GM12878 (cell line): ENCODE measurements at regions not wholly inside any gene's neighbourhood (a gene's known extent, or its start where the extent isn't known, plus 50 kb on each side); places are given as distances from the start of the nearest gene placed in this dataset.

Experiments
- ATAC-seq: fragments of 200-7000 bp; cut with Tn5 transposase; 3 replicates; pipeline ENCODE4 v1.9.1; 2020; ENCODE audit warnings: mild to moderate bottlenecking, moderate library complexity
- BruUV-seq: library from RNA; stranded (reverse); fragments of 400-500 nt; replicated peaks from 2 replicates; lab custom pipeline; 2021; lab: Mats Ljungman, UMichigan
- CTCF ChIA-PET: fragments of 300-600 bp; sonication (Branson Sonifier 250); formaldehyde crosslinking; extraction: SDS; loops from one replicate; lab custom pipeline; 2021; ENCODE audit warnings: inconsistent platforms; lab: Yijun Ruan, JAX
- POLR2A ChIA-PET: fragments of 350-600 bp; formaldehyde crosslinking; extraction: SDS; loops from one replicate; lab custom pipeline; 2021; ENCODE audit warnings: inconsistent platforms; lab: Charles Lee
- RAD21 ChIA-PET: fragments of 300-600 bp; sonication (Branson Sonifier 250); formaldehyde crosslinking; loops from one replicate; lab custom pipeline; 2023; ENCODE audit warnings: antibody characterized with exemption; ENCODE audit not compliant: unreplicated experiment; lab: Charles Lee
- SMC1A ChIA-PET: fragments of 300-600 bp; sonication (Branson Sonifier 250); formaldehyde crosslinking; loops from one replicate; lab custom pipeline; 2023; ENCODE audit not compliant: unreplicated experiment, uncharacterized antibody; lab: Charles Lee
- DNase-seq: peaks from one replicate; pipeline ENCODE4 v3.0.0-alpha.2; 2011; ENCODE audit warnings: low read depth, low spot score
- FAIRE-seq: peaks from 3 replicates; lab custom pipeline; 2011; peaks lifted over from hg19 to GRCh38; lab: Jason Lieb, UNC
- H2AFZ ChIP-seq: 2 replicates; pipeline ENCODE4 v1.6.0; 2011; ENCODE audit warnings: low read depth, low read length, control low read depth; ENCODE audit not compliant: control insufficient read depth
- H3K27ac ChIP-seq: 2 replicates; pipeline ENCODE4 v1.5.1; 2011; ENCODE audit warnings: control low read depth; ENCODE audit not compliant: control insufficient read depth, insufficient read depth
- H3K27me3 ChIP-seq, 2 experiments: replicated peaks in 1 of 2; 2 replicates each; pipeline versions ENCODE4 v1.6.0 to v1.6.1; 2011; ENCODE audit warnings: low read length in 1 of 2; ENCODE audit not compliant: control insufficient read depth in 2 of 2, insufficient read depth in 2 of 2
- H3K36me3 ChIP-seq, 2 experiments: 2 replicates each; pipeline ENCODE4 v1.5.1; 2011; ENCODE audit warnings: low read length in 1 of 2; ENCODE audit not compliant: control insufficient read depth in 2 of 2, insufficient read depth in 2 of 2
- H3K4me1 ChIP-seq: 2 replicates; pipeline ENCODE4 v1.6.1; 2011; ENCODE audit warnings: mild to moderate bottlenecking, low read length, moderate library complexity, mixed read lengths; ENCODE audit not compliant: control insufficient read depth, insufficient read depth
- H3K4me2 ChIP-seq: 2 replicates; pipeline ENCODE4 v1.6.0; 2011; ENCODE audit warnings: control low read depth; ENCODE audit not compliant: control insufficient read depth, insufficient read depth
- H3K4me3 ChIP-seq: fragments of 200-600 bp; sonication (generic); 2 replicates; pipeline ENCODE4 v1.5.1; 2016
- H3K79me2 ChIP-seq: 2 replicates; pipeline ENCODE4 v1.6.0; 2011; ENCODE audit warnings: low read length; ENCODE audit not compliant: control insufficient read depth, insufficient read depth
- H3K9ac ChIP-seq: 2 replicates; pipeline ENCODE4 v1.8.0; 2011; ENCODE audit warnings: low read length, control low read depth, mixed read lengths; ENCODE audit not compliant: control insufficient read depth, insufficient read depth
- H3K9me3 ChIP-seq: replicated peaks from 3 replicates; pipeline ENCODE4 v1.5.1; 2011; ENCODE audit warnings: mild to moderate bottlenecking, low read length; ENCODE audit not compliant: control insufficient read depth, insufficient read depth
- H4K20me1 ChIP-seq: 2 replicates; pipeline ENCODE4 v1.6.0; 2011; ENCODE audit not compliant: control insufficient read depth, insufficient read depth
- ATF3 ChIP-seq: IDR thresholded peaks from 2 replicates; pipeline ENCODE4 v1.6.1; 2011; ENCODE audit warnings: low read depth, mild to moderate bottlenecking, low read length, moderate library complexity, borderline replicate concordance; ENCODE audit errors: extremely low read depth
- EED ChIP-seq: sonication (generic); IDR thresholded peaks from 2 replicates; pipeline ENCODE4 v1.6.1; 2016; ENCODE audit warnings: antibody characterized with exemption, low read depth
- HDGF ChIP-seq: fragments of 450-650 bp; IDR thresholded peaks from 2 replicates; pipeline ENCODE4 v1.6.1; 2016; ENCODE audit warnings: antibody characterized with exemption
- NRF1 ChIP-seq: conservative IDR thresholded peaks from 2 replicates; pipeline ENCODE4 v1.6.1; 2011; ENCODE audit warnings: mild to moderate bottlenecking, low read depth, low read length, improper control_type of control experiment
- RAD51 ChIP-seq: fragments of 450-650 bp; IDR thresholded peaks from 2 replicates; pipeline ENCODE4 v1.6.1; 2016; ENCODE audit warnings: moderate library complexity, mild to moderate bottlenecking, inconsistent platforms
- SMARCA5 ChIP-seq: fragments of 450-650 bp; IDR thresholded peaks from 2 replicates; pipeline ENCODE4 v1.6.1; 2017; ENCODE audit warnings: mild to moderate bottlenecking
- SP1 ChIP-seq: IDR thresholded peaks from one replicate; pipeline ENCODE4 v1.6.1; 2011; ENCODE audit warnings: low read depth, low read length
- STAT1 ChIP-seq: fragments of 450-650 bp; conservative IDR thresholded peaks from 2 replicates; pipeline ENCODE4 v1.6.1; 2014; ENCODE audit warnings: antibody characterized with exemption, mild to moderate bottlenecking
- SUZ12 ChIP-seq: fragments of 200-600 bp; sonication (generic); IDR thresholded peaks from one replicate; pipeline ENCODE4 v1.6.1; 2018; ENCODE audit warnings: antibody characterized with exemption, mild to moderate bottlenecking; ENCODE audit not compliant: unreplicated experiment
- ZBTB33 ChIP-seq: fragments of 450-650 bp; IDR thresholded peaks from 2 replicates; pipeline ENCODE4 v1.6.1; 2017; ENCODE audit warnings: mild to moderate bottlenecking
- ZNF217 ChIP-seq: fragments of 450-650 bp; IDR thresholded peaks from 2 replicates; pipeline ENCODE4 v1.6.1; 2017; ENCODE audit warnings: antibody characterized with exemption, mild to moderate bottlenecking
- WGBS: methylation state at CpG from one replicate; pipeline ENCODE4 v1.1.6; 2016; ENCODE audit warnings: low lambda C conversion rate; ENCODE audit not compliant: insufficient replicate concordance, insufficient coverage; ENCODE audit errors: missing lambda C conversion rate; 5-methylcytosine and 5-hydroxymethylcytosine counted together
- in situ Hi-C: fragments of 300-500 bp; cut with MboI; formaldehyde crosslinking; loops from 9 replicates; pipeline ENCODE4 v1.14.3; 2018; ENCODE audit warnings: mixed read lengths
- intact Hi-C: fragments of 100-400 bp; cut with micrococcal nuclease; formaldehyde crosslinking; loops from one replicate; pipeline ENCODE4 v1.14.2; 2022; ENCODE audit not compliant: unreplicated experiment

GRCh38 chr2:78427170-78427569 lies 598.3 kb upstream of the REG3G start:
- BruUV-seq = no TSS peak
- CTCF ChIA-PET = no interaction called here
- POLR2A ChIA-PET = no interaction called here
- DNase-seq = no peak
- Histone ChIP-seq H3K4me3 (no peak overlapping the region), H3K4me2 (no peak overlapping the region), H3K9ac (no peak overlapping the region), H3K9me3 (no peaks in the 10 kb centered on the region), H3K27ac (no peak overlapping the region), H4K20me1 (no peaks in the 10 kb centered on the region), H3K27me3 (no peaks in the 10 kb centered on the region), H3K36me3 (no peaks in the 10 kb centered on the region), H3K79me2 (no peaks in the 10 kb centered on the region)
- WGBS = 22% methylated on average over 6 of the region's 6 CpGs
- RAD21 ChIA-PET = no interaction called here
- SMC1A ChIA-PET = no interaction called here
- intact Hi-C loops = no loop called here
- no peak for FAIRE-seq
- in situ Hi-C loops = no loop called here
- TF ChIP-seq ZBTB33 (no peak), SUZ12 (no peak), HDGF (no peak), NRF1 (no peak), EED (no peak), SP1 (no peak), ATF3 (no peak), STAT1 (no peak), ZNF217 (no peak), SMARCA5 (no peak), RAD51 (no peak)
- TF ChIP-seq, all 136 proteins: peak for 0
- no peak for ATAC-seq
- Histone ChIP-seq H3K4me1 (no peaks in the 10 kb centered on the region), H2AFZ (no peak overlapping the region)
